ENCODE measurements at regions not wholly inside any gene's neighbourhood (a gene's known extent, or its start where the extent isn't known, plus 50 kb on each side); places are given as distances from the start of the nearest gene placed in this dataset.

- no peak for TF ChIP-seq POLR2A (IDR thresholded peaks at IDR 0.05)
- no peak for TF ChIP-seq EP300 (IDR thresholded peaks at IDR 0.05)
- no peak for TF ChIP-seq CTCF (IDR thresholded peaks at IDR 0.05)
- no peak for TF ChIP-seq POLR2AphosphoS5 (IDR thresholded peaks at IDR 0.05)
These were observed 1170.3 kb downstream of the OLFM4 start for GRCh38 chr13:54198911-54199310.
